KOPT-K1 (cell line): ENCODE measurements at regions not wholly inside any gene's neighbourhood (a gene's known extent, or its start where the extent isn't known, plus 50 kb on each side); places are given as distances from the start of the nearest gene placed in this dataset.

Experiments
- H3K27ac ChIP-seq: fragments of 200-600 bp; sonication (generic); 2 replicates; pipeline ENCODE4 v1.5.1; 2016; ENCODE audit warnings: antibody characterized with exemption, mild to moderate bottlenecking, low read depth, low read length; ENCODE audit not compliant: poor library complexity, severe bottlenecking
- H3K36me3 ChIP-seq: fragments of 200-600 bp; sonication (generic); 2 replicates; pipeline ENCODE4 v1.5.1; 2017; ENCODE audit warnings: antibody characterized with exemption, mild to moderate bottlenecking, low read length, moderate library complexity; ENCODE audit not compliant: insufficient read depth
- H3K9me3 ChIP-seq: fragments of 200-600 bp; sonication (generic); 2 replicates; pipeline ENCODE4 v1.5.1; 2017; ENCODE audit warnings: antibody characterized with exemption, low read length, mild to moderate bottlenecking; ENCODE audit not compliant: insufficient read depth, poor library complexity, severe bottlenecking

GRCh38 chr7:46568420-46569132 is 647.5 kb upstream of the IGFBP3 start:
- Histone ChIP-seq H3K36me3 (no peaks in the 10 kb centered on the region), H3K9me3 (no peaks in the 10 kb centered on the region), H3K27ac (no peak overlapping the region)

- Histone ChIP-seq H3K27ac (no peak overlapping the region), H3K9me3 (no peaks in the 10 kb centered on the region), H3K36me3 (no peaks in the 10 kb centered on the region)
These were observed 646.8 kb upstream of the IGFBP3 start for GRCh38 chr7:46567858-46568257.

- Histone ChIP-seq H3K36me3 (no peaks in the 10 kb centered on the region), H3K9me3 (no peaks in the 10 kb centered on the region), H3K27ac (no peak overlapping the region)
These were observed 645.2 kb upstream of the IGFBP3 start for GRCh38 chr7:46566097-46566774.

DNA sequence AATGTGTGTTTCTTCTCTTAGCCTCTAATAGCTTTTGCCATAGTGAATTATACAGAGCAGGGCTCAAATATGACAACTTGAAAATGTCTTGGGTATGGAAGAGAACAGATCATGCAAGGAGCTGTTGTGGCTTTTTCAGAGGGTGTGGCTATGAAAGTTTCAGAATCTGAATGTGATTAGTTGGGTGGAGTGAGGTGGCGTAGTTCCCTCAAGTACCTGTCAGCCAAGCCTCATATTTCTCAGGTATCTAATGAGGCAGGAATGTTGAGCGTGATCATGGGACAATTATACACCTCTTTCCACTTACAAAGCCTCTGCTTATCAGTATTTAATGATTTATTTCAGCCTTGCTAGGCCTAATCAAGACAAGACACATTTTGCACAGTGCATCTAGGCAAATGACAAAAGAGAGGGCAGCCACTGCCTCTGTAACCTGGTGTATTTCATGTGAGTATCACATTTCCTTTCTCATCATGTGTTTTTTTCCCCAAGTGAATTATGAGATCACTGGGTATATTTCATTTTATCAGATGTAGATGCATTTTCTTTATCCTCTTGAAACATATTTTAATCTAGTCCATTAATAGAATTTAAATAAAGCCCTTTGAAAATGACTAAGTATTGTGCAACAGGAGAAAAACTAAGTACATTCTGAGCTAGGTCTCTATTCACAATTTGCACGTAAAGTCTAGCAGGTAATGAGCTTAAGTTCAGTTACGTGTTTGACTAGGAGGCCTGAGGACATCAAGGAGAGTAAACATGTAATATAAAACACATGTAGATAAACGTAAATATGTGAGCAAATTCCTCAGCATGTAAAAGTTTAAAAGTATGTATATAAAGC is 644.4 kb upstream of the IGFBP3 start:
- H3K9me3 ChIP-seq, result no peaks in the 10 kb centered on the region

DNA sequence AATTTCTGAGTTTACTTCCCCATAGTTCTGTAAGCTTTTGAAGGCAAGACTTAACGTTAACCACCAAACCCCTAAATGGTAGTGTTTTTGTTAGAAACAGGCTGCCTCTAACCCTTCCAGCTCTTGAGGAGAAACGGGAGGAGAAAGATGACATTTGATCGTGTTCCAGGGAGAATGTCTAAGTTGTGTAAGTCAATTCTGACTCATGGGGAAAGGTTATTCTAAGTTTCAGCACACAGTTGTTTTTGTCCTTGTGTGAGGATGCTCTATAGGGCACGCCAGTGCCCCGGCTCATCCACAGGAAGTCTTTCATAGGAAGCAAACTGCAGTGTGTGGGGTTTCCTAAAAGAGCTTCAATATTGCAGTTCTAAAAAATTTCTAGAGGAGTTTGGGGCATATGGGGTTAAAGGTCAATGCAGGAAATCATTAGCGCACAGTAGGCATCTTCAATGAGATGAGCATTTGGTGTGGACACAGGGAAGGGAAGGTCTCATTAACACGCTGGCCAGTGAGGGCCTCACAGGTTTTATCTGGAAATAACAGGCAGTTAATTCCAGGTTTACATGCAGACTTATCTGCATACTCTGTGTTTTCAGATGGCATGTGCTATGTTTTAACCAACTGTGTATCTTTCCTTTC is 638.2 kb upstream of the IGFBP3 start:
- H3K36me3 ChIP-seq, result no peaks in the 10 kb centered on the region
- H3K9me3 ChIP-seq, result no peaks in the 10 kb centered on the region
- H3K27ac ChIP-seq, result no peak overlapping the region

More for the DNA sequence above, 644.4 kb upstream of the IGFBP3 start:
- Histone ChIP-seq H3K27ac (no peak overlapping the region), H3K36me3 (no peaks in the 10 kb centered on the region)

DNA sequence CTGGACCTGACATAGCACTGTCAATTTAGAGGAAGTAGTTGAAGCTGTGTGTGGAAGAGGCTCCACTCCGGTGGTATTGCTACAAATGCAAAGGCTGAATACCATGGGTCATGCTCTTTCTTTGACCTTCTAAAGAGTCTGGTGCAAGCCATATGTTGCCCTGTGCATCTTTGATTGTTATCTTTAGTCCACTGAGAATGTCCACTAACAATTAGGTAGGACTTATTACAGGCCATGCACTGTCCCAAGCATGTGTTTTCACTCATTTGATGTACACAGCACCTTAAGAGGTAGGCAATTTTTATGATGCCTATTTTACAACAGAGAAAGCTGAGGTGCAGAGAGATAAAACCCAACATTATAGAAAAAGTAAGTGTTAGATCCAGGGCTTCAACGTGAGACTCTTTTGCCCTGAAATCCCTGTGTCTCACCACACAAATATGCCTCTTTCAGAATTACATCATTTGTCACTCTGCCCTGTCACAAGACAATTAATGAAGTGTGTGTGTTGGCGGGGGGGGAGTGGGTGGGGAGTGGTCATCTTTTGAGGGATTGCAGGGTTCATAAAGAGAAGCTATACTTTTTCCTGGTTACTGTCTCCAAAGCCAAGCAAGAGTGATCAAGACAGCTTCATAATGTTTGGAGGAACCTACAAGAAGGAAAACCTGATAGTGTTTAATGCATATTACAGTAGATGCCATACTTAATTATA is 637.6 kb upstream of the IGFBP3 start:
- H3K9me3 ChIP-seq, result no peaks in the 10 kb centered on the region
- no peaks in the 10 kb centered on the region for H3K36me3 ChIP-seq
- no peak overlapping the region for H3K27ac ChIP-seq

- H3K27ac ChIP-seq, result no peak overlapping the region
- no peaks in the 10 kb centered on the region for H3K9me3 ChIP-seq
- no peaks in the 10 kb centered on the region for H3K36me3 ChIP-seq
These were observed 636.7 kb upstream of the IGFBP3 start for GRCh38 chr7:46557781-46558180.

DNA sequence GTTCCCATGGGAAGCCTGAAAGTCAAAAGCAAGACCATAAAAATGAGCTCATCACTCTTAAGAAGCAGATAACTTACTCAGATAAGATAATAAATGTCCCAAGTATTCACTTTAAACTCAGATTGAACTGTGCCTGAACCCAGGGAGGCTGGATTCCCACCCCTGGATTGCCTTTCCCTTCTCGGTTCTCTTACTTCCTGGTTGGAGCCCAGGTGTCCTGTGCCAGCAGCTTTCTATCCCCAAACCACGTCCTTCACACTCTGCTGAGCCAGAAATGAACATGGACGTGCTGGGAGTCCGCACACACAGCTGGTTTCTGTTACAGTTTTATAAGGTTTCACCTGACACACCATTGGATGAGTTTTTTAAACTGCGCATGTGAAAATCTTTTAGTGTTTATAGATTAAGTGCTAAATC is 636.2 kb upstream of the IGFBP3 start:
- no peaks in the 10 kb centered on the region for H3K9me3 ChIP-seq
- no peaks in the 10 kb centered on the region for H3K36me3 ChIP-seq
- no peak overlapping the region for H3K27ac ChIP-seq

DNA sequence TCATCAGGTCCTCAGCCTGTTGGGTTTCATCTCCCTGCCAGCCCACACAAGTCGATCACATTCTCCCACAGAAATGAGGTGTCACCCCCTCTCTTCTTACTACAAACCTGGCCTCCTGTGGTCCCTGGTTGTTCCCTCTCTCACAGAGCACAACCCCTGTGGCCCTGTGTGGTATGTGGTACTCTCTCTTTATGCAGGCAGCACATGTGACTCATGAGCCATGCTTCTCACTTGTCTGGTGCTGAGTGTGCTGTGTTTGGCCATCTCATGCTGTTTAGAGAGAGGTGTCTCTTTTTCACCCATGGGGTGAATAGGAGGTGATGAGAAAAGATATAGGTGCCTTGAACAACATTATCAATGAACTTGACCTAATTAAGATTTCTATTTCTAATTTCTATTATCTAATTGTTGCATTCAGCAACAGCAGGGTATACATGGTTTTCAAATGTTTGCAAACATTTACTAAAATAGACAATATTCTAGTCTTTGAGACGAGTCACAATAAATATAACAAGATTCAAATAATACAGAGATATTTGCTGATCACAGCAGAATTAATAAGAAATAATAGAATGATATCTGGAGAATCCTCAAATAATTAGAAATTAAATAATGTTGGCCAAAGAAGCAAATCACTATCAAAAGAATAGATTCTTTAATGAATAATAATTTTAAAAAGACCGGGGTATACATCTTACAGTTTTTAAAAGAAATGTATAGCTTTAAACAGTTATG is 633.8 kb upstream of the IGFBP3 start:
- Histone ChIP-seq H3K9me3 (no peaks in the 10 kb centered on the region), H3K27ac (no peak overlapping the region), H3K36me3 (no peaks in the 10 kb centered on the region)

- Histone ChIP-seq H3K36me3 (no peaks in the 10 kb centered on the region), H3K9me3 (no peaks in the 10 kb centered on the region)
These were observed 630.5 kb upstream of the IGFBP3 start for GRCh38 chr7:46551603-46552002.

DNA sequence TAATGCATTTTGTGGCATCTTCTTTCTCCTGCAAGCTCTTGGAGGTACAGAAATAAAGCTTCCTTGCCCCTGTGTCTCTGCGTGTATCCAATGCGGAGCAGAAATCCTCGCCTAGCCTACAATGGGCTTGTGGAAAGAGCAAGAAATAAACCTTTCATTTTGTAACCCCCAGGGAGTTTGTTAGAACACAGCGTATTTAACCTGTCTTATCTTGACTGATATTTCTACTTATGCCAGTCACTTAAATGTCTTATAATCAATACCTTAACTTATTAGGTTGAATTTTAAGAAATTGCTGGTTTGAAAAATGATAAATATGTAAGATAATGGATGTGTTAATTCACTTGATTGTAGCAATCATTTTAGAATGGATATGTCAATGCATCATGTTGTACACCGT is 629.8 kb upstream of the IGFBP3 start:
- Histone ChIP-seq H3K27ac (no peak overlapping the region), H3K36me3 (no peaks in the 10 kb centered on the region), H3K9me3 (no peaks in the 10 kb centered on the region)

More at GRCh38 chr7:46551603-46552002, 630.5 kb upstream of the IGFBP3 start:
- H3K27ac ChIP-seq, result no peak overlapping the region

DNA sequence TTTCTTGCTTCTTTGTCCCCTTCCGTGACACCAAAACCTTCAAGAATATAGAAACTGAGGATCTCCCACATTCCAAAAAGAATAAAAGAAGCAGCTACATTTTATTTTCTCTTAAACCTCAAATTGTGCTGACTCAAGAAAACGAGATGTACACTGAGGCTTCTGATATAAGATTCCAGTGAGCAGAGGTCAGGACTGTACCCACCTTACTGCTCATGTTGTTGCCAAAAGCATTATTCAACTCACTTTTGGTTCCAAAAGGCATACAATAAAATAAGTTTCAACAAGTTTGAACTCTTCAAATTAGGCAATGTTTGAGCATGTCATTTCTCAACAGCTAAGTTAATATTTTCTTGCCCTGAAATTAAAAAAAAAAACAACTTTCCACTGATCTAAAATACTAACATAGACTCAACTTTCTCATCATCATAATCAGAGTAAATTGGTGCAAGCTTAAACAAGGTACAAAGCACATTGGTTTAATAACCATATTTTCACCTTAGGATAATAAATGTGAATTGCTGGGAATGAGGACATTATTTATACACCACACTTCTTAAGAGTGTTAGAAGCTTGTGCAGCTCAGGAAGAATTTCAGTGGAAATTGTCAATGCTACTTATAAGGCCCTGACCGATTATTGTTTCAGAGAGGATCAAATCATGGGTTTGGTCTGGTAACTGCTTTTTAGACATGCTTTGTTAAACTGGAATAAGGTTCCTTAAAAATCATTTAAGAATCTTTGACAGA is 629.0 kb upstream of the IGFBP3 start:
- H3K36me3 ChIP-seq, result no peaks in the 10 kb centered on the region
- no peak overlapping the region for H3K27ac ChIP-seq
- no peaks in the 10 kb centered on the region for H3K9me3 ChIP-seq

DNA sequence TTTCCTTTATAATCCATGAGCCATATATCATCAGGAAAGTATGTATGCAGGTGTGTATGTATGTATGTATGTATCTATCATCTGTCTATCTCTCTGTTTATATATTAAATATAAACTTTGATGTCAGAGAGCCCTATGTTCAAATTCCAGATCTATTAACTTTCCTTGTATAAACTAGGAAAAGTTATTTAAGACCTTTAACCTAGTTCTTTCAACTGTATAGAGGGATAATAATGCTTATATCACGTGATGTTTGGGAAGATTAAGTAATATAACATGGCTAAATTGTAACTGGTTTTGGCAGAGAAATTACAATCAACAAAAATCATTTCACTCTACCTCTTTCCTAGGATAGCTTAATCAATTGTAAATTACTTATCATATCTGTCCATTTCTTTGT is 628.3 kb upstream of the IGFBP3 start:
- H3K9me3 ChIP-seq, result no peaks in the 10 kb centered on the region
- H3K27ac ChIP-seq, result no peak overlapping the region
- no peaks in the 10 kb centered on the region for H3K36me3 ChIP-seq
